Spleen (tissue), 3 donors: ENCODE measurements at regions not wholly inside any gene's neighbourhood (a gene's known extent, or its start where the extent isn't known, plus 50 kb on each side); places are given as distances from the start of the nearest gene placed in this dataset.

Experiments
- POLR2A ChIP-seq, 3 donors: fragments of 450-650 bp; IDR thresholded peaks; one replicate each; pipeline ENCODE4 v1.5.1; 2017; ENCODE audit warnings: antibody characterized with exemption in 3 of 3, mild to moderate bottlenecking in 1 of 3
- POLR2AphosphoS5 ChIP-seq, 3 donors: sonication (generic); formaldehyde crosslinking; IDR thresholded peaks; one replicate each; pipeline ENCODE4 v1.5.1; 2017; ENCODE audit warnings: antibody characterized with exemption in 3 of 3

DNA sequence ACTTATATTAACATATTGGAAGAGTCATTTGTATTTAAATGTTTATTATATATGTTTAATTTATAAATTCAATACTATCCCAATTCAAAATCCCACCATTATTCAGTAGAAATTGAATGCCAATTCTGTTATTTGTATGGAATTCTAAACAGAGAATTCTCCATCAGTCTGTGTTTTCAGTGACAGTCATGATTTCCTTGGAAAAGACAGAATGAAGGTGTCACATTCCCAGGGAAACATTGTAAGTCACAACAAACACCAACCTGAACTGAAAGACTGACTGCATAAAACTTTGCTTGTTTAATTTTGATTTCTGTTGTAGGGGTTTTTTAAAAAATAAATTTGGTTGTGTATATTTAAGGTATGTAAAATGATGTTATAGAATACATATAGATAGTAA is 769.8 kb upstream of the BCHE start:
- TF ChIP-seq POLR2A (IDR thresholded peaks at IDR 0.05): no peak
- TF ChIP-seq POLR2AphosphoS5 (IDR thresholded peaks at IDR 0.05): no peak
